ENCODE measurements at regions not wholly inside any gene's neighbourhood (a gene's known extent, or its start where the extent isn't known, plus 50 kb on each side); places are given as distances from the start of the nearest gene placed in this dataset.

- TF ChIP-seq IRF3 (IDR thresholded peaks at IDR 0.05; ENCODE audit: low read depth, low read length): no peak
- no peak for TF ChIP-seq MEF2A (IDR thresholded peaks at IDR 0.05; ENCODE audit: borderline replicate concordance, low read depth)
- no peak for TF ChIP-seq SMC3 (IDR thresholded peaks at IDR 0.05; ENCODE audit: low read depth, low read length)
- TF ChIP-seq SIN3A (IDR thresholded peaks at IDR 0.05; ENCODE audit: borderline replicate concordance, low read depth, low read length): no peak
- no peak for TF ChIP-seq RFX5 (IDR thresholded peaks at IDR 0.05; ENCODE audit: low read length)
Observed at GRCh38 chr3:71873093-71873611, 88.2 kb upstream of the PROK2 start (continued).

- H4K20me1 ChIP-seq (ENCODE audit: insufficient read depth): no peaks in the 10 kb centered on the region
- no peak overlapping the region for H3K4me2 ChIP-seq
- no peak overlapping the region for H3K4me3 ChIP-seq (ENCODE audit: low read depth in 2 of 2, low read length in 1 of 2)
- H3K4me1 ChIP-seq (ENCODE audit: control insufficient read depth in 1 of 2, insufficient read depth in 2 of 2, low read depth in 1 of 2, low read length in 1 of 2): peaks cover 0 to 9% of the 10 kb centered on the region in 2 experiments; a peak in 1 of 4 replicates
- ChIA-PET CTCF (interaction anchor here (0.8 kb wide), 1 partner anchor 950 kb away, joined by 3 read pairs; no protein-coding TSS in a partner anchor), POLR2A (no interaction called here)
- H3K36me3 ChIP-seq (replicated peaks in 1 of 2; ENCODE audit: control insufficient read depth in 1 of 2, insufficient read depth in 2 of 2, low read length in 1 of 2): peaks cover 0 to 3% of the 10 kb centered on the region in 2 experiments
- H3K9me3 ChIP-seq: peaks cover 8% of the 10 kb centered on the region; the same call in 1 of the 2 replicates
- H3F3A ChIP-seq (replicated peaks; ENCODE audit: insufficient read depth): no peaks in the 10 kb centered on the region
- H2AFZ ChIP-seq (ENCODE audit: low read depth): no peak overlapping the region
- H3K9ac ChIP-seq: no peak overlapping the region
- no peaks in the 10 kb centered on the region for H3K27me3 ChIP-seq (ENCODE audit: insufficient read depth)
- TF ChIP-seq RCOR1 (IDR thresholded peaks at IDR 0.05; ENCODE audit: low read length) (no peak), RXRA (IDR thresholded peaks at IDR 0.05; ENCODE audit: borderline replicate concordance, low read depth) (no peak), GABPA (IDR thresholded peaks at IDR 0.05; ENCODE audit: low read depth) (no peak), PBX3 (IDR thresholded peaks at IDR 0.05) (no peak), USF1 (IDR thresholded peaks at IDR 0.05; ENCODE audit: borderline replicate concordance, low read depth) (no peak), MEF2A (IDR thresholded peaks at IDR 0.05; ENCODE audit: borderline replicate concordance, low read depth) (no peak), YY1 (IDR thresholded peaks at IDR 0.05; ENCODE audit: low read depth) (no peak), REST (IDR thresholded peaks at IDR 0.05; ENCODE audit: low read depth, low read length) (no peak), ZBTB33 (IDR thresholded peaks at IDR 0.05; ENCODE audit: borderline replicate concordance, low read depth) (no peak), GATA2 (CRISPR knock-in tag; IDR thresholded peaks at IDR 0.05) (no peak), CTCF (IDR thresholded peaks at IDR 0.05) (no peak), POLR2AphosphoS5 (IDR thresholded peaks at IDR 0.05; ENCODE audit: low read depth, low read length) (no peak), FOXM1 (IDR thresholded peaks at IDR 0.05; ENCODE audit: low read depth) (no peak)
- H3K79me2 ChIP-seq (ENCODE audit: insufficient read depth): no peaks in the 10 kb centered on the region
- no peak overlapping the region; a peak in 1 of 4 replicates for H3K27ac ChIP-seq (ENCODE audit: low read depth in 2 of 2, low read length in 1 of 2)
- 22% methylated on average over 2 of the region's 2 CpGs for WGBS (ENCODE audit: low lambda C conversion rate)
- H3K9me2 ChIP-seq: no peaks in the 10 kb centered on the region
- no peak for DNase-seq
Observed at GRCh38 chr3:71872256-71872655, 87.3 kb upstream of the PROK2 start.
